D721Med (cell line): ENCODE measurements at regions not wholly inside any gene's neighbourhood (a gene's known extent, or its start where the extent isn't known, plus 50 kb on each side); places are given as distances from the start of the nearest gene placed in this dataset.

ENCODE experiments used
- DNase-seq: peaks from one replicate; pipeline ENCODE4 v3.0.0; 2011; ENCODE audit warnings: low spot score; ENCODE audit not compliant: insufficient read length
- FAIRE-seq: peaks from 2 replicates; lab custom pipeline; 2011; peaks lifted over from hg19 to GRCh38; lab: Jason Lieb, UNC
- CTCF ChIP-seq: IDR thresholded peaks from 2 replicates; pipeline ENCODE4 v1.5.1; 2012; ENCODE audit warnings: mild to moderate bottlenecking, control low read depth; ENCODE audit not compliant: insufficient read depth; ENCODE audit errors: missing control alignments

- FAIRE-seq (no peak), DNase-seq (no peak)
- no peak for TF ChIP-seq CTCF
Measured at GRCh38 chr13:78383071-78383484, 220.3 kb downstream of the POU4F1 start.

- no peak for FAIRE-seq
- no peak for TF ChIP-seq CTCF
Measured at GRCh38 chr13:78382491-78382890, 220.9 kb downstream of the POU4F1 start.

GRCh38 chr13:78376822-78377221 lies 226.5 kb downstream of the POU4F1 start:
- FAIRE-seq, result no peak
- no peak for DNase-seq
- no peak for TF ChIP-seq CTCF

More at GRCh38 chr13:78382491-78382890, 220.9 kb downstream of the POU4F1 start:
- DNase-seq, result no peak

- FAIRE-seq (no peak), DNase-seq (no peak)
- no peak for TF ChIP-seq CTCF
Measured at GRCh38 chr13:78376033-78376432, 227.3 kb downstream of the POU4F1 start.

- FAIRE-seq (no peak), DNase-seq (no peak)
- no peak for TF ChIP-seq CTCF
Measured at GRCh38 chr13:78372581-78372980, 230.8 kb downstream of the POU4F1 start.

- TF ChIP-seq CTCF, result no peak
- FAIRE-seq, result no peak
- DNase-seq, result no peak
Measured at GRCh38 chr13:78370231-78370630, 233.1 kb downstream of the POU4F1 start.

GRCh38 chr13:78364711-78365110 lies 238.6 kb downstream of the POU4F1 start:
- FAIRE-seq, result no peak
- DNase-seq, result no peak
- no peak for TF ChIP-seq CTCF
